Vagina (tissue), 2 donors: ENCODE measurements at regions not wholly inside any gene's neighbourhood (a gene's known extent, or its start where the extent isn't known, plus 50 kb on each side); places are given as distances from the start of the nearest gene placed in this dataset.

Experiments used
- DNase-seq, 2 donors: peaks; one replicate each; pipeline ENCODE4 v3.0.0-alpha.2; 2017; ENCODE audit errors: extremely low spot score in 2 of 2
- H3K27ac ChIP-seq: fragments of 200-600 bp; sonication (generic); one replicate; pipeline ENCODE4 v1.5.1; 2019
- H3K27me3 ChIP-seq: fragments of 200-600 bp; sonication (generic); one replicate; pipeline ENCODE4 v1.5.1; 2019
- H3K36me3 ChIP-seq, 2 donors: fragments of 200-600 bp; sonication (generic); one replicate each; pipeline ENCODE4 v1.5.1; 2017 to 2019
- H3K4me1 ChIP-seq: fragments of 200-600 bp; sonication (generic); one replicate; pipeline ENCODE4 v1.5.1; 2019
- H3K4me3 ChIP-seq, 2 donors: fragments of 200-600 bp; sonication (generic); 1 replicate in 1 of 2; 2 replicates in 1 of 2; pipeline ENCODE4 v1.5.1; 2016 to 2019
- H3K9me3 ChIP-seq: fragments of 200-600 bp; sonication (generic); one replicate; pipeline ENCODE4 v1.5.1; 2019
- CTCF ChIP-seq, 3 experiments: fragments of 450-650 bp in 2 of 3; fragments of 200-600 bp in 1 of 3; sonication (generic) in 1 of 3; IDR thresholded peaks; one replicate each; pipeline ENCODE4 v1.5.1; 2017 to 2019; ENCODE audit warnings: antibody characterized with exemption in 3 of 3, mild to moderate bottlenecking in 2 of 3, moderate library complexity in 2 of 3
- POLR2A ChIP-seq, 2 donors: fragments of 450-650 bp; IDR thresholded peaks; one replicate each; pipeline ENCODE4 v1.6.1; 2017; ENCODE audit warnings: antibody characterized with exemption in 2 of 2, mild to moderate bottlenecking in 2 of 2, moderate library complexity in 2 of 2
- POLR2AphosphoS5 ChIP-seq, 2 donors: sonication (generic); formaldehyde crosslinking; IDR thresholded peaks; one replicate each; pipeline ENCODE4 v1.9.0; 2017; ENCODE audit warnings: antibody characterized with exemption in 2 of 2, mild to moderate bottlenecking in 2 of 2, low read depth in 1 of 2; ENCODE audit not compliant: insufficient read depth in 1 of 2
- intact Hi-C: fragments of 100-400 bp; cut with DNase I; formaldehyde crosslinking; loops from one replicate; pipeline ENCODE4 v1.15.1; 2023

GRCh38 chr17:79464318-79465010 is 146.4 kb downstream of the RBFOX3 start:
- H3K27me3 ChIP-seq: no peaks in the 10 kb centered on the region
- H3K4me1 ChIP-seq: no peaks in the 10 kb centered on the region
- H3K36me3 ChIP-seq: no peaks in the 10 kb centered on the region
- H3K9me3 ChIP-seq: no peaks in the 10 kb centered on the region
- intact Hi-C loops: no loop called here
- no peak for TF ChIP-seq POLR2A (IDR thresholded peaks at IDR 0.05)
- no peak for TF ChIP-seq CTCF (IDR thresholded peaks at IDR 0.05)
- TF ChIP-seq POLR2AphosphoS5 (IDR thresholded peaks at IDR 0.05; ENCODE audit: insufficient read depth in 1 of 2, low read depth in 1 of 2): no peak
- no peak overlapping the region for H3K4me3 ChIP-seq
- no peak for DNase-seq
- no peak overlapping the region for H3K27ac ChIP-seq

DNA sequence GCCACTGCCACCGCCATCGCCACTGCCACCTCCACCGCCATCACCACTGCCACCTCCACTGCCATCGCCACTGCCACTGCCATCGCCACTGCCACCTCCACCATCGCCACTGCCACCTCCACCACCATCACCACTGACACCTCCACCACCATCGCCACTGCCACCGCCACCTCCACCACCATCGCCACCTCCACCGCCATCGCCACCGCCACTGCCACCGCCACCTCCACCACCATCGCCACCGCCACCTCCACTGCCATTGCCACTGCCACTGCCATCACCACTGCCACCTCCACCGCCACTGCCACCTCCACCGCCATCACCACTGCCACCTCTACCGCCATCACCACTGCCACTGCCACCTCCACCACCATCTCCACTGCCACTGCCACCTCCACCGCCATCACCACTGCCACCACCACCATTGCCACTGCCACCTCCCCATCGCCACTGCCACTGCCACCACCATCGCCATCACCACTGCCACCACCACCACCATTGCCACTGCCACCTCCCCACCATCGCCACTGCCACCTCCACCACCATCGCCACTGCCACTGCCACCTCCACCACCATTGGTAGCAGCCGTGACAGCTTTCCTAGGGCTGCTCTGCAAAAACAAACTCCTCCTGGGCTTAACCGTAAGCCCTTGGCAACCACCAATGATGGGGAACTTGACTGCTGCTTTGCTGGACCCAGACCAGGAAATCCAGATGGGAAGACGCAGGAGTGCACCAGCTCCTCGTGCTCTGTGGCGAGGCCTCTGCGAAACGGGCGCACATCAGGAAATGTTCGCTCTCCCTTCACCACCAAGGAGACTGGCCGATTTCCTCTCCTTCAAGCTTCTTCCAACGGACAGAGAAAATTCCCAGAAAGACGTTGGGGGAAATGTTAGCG is 147.2 kb downstream of the RBFOX3 start:
- Histone ChIP-seq H3K4me3 (no peak overlapping the region), H3K27me3 (no peaks in the 10 kb centered on the region), H3K9me3 (no peaks in the 10 kb centered on the region), H3K36me3 (no peaks in the 10 kb centered on the region), H3K27ac (no peak overlapping the region), H3K4me1 (no peaks in the 10 kb centered on the region)
- intact Hi-C loops: no loop called here
- no peak for DNase-seq
- no peak for TF ChIP-seq CTCF (IDR thresholded peaks at IDR 0.05)
- TF ChIP-seq POLR2AphosphoS5 (IDR thresholded peaks at IDR 0.05; ENCODE audit: insufficient read depth in 1 of 2, low read depth in 1 of 2): no peak
- no peak for TF ChIP-seq POLR2A (IDR thresholded peaks at IDR 0.05)

- Histone ChIP-seq H3K4me1 (no peaks in the 10 kb centered on the region), H3K9me3 (no peaks in the 10 kb centered on the region), H3K27ac (no peak overlapping the region), H3K4me3 (no peak overlapping the region), H3K36me3 (no peaks in the 10 kb centered on the region), H3K27me3 (no peaks in the 10 kb centered on the region)
- DNase-seq: no peak
- TF ChIP-seq POLR2AphosphoS5 (IDR thresholded peaks at IDR 0.05; ENCODE audit: insufficient read depth in 1 of 2, low read depth in 1 of 2) (no peak), CTCF (IDR thresholded peaks at IDR 0.05) (no peak), POLR2A (IDR thresholded peaks at IDR 0.05) (no peak)
- intact Hi-C loops: no loop called here
These were observed 149.8 kb downstream of the RBFOX3 start for GRCh38 chr17:79461041-79461440.

DNA sequence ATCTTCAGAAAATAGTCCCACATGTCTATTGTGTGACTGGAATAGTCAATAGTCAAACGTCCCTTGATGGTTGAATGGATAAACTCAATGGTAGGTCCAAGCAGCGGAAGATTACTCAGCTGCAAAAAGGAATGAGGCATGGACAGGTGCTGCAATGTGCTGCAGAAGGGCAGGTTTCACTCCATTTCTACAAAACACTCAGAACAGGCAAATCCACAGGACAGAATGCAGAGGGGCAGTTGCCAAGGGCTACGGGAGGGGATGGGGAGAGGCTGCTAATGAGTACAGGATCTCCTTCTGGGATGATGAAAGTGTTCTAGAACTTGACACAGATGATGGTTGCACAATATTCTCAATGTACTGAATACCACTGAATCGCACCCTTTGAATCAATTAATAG is 151.0 kb downstream of the RBFOX3 start:
- no peaks in the 10 kb centered on the region for H3K9me3 ChIP-seq
- TF ChIP-seq POLR2A (IDR thresholded peaks at IDR 0.05): no peak
- no peak for TF ChIP-seq CTCF (IDR thresholded peaks at IDR 0.05)
- TF ChIP-seq POLR2AphosphoS5 (IDR thresholded peaks at IDR 0.05; ENCODE audit: insufficient read depth in 1 of 2, low read depth in 1 of 2): no peak
- H3K4me3 ChIP-seq: no peak overlapping the region
- DNase-seq: no peak
- no peak overlapping the region for H3K27ac ChIP-seq
- H3K27me3 ChIP-seq: no peaks in the 10 kb centered on the region
- no peaks in the 10 kb centered on the region for H3K36me3 ChIP-seq
- no peaks in the 10 kb centered on the region for H3K4me1 ChIP-seq
- intact Hi-C loops: no loop called here
